ENCODE measurements at regions not wholly inside any gene's neighbourhood (a gene's known extent, or its start where the extent isn't known, plus 50 kb on each side); places are given as distances from the start of the nearest gene placed in this dataset.

DNA sequence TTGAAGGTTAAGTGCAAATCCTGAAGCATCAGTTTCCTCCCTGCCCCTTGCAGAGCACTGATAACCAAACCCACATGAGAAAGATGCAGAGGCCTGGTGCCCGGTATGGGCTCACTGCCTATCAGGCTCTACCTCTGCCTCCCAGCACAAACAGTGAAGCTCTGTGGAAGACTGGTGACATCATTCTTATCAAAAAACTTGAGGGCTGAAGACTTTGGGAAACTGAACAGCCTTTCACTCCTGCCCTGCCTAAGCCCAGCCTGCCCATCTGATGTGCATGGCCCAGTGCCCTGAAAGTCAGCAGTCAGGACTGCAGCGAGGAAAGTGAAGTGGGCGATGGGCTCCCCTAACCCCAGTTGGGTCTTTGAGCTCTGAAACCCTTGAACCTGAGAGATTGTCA is 174.8 kb upstream of the ARL4C start:
- no peak for TF ChIP-seq EZH2 (IDR thresholded peaks at IDR 0.05)
- TF ChIP-seq POLR2AphosphoS5 (IDR thresholded peaks at IDR 0.05; ENCODE audit: borderline replicate concordance, low read depth, low read length), result no peak
